Stomach (tissue), 8 donors: ENCODE measurements at regions not wholly inside any gene's neighbourhood (a gene's known extent, or its start where the extent isn't known, plus 50 kb on each side); places are given as distances from the start of the nearest gene placed in this dataset.

Source experiments
- DNase-seq, 2 donors: peaks; one replicate each; pipeline versions ENCODE4 v3.0.0 to v3.0.0-alpha.2; 2013 to 2019
- H3K27ac ChIP-seq, 5 donors: fragments of 200-600 bp in 4 of 5; sonication (generic) in 4 of 5; one replicate each; pipeline ENCODE4 v1.5.1; 2013 to 2019; ENCODE audit warnings: mild to moderate bottlenecking in 1 of 5, moderate library complexity in 1 of 5
- H3K27me3 ChIP-seq, 3 donors: fragments of 200-600 bp; sonication (generic); one replicate each; pipeline ENCODE4 v1.5.1; 2017 to 2019; ENCODE audit warnings: mixed run types in 1 of 3
- H3K36me3 ChIP-seq, 4 donors: fragments of 200-600 bp; sonication (generic); 1 replicate in 3 of 4; 2 replicates in 1 of 4; pipeline ENCODE4 v1.5.1; 2016 to 2019
- H3K4me1 ChIP-seq, 4 donors: fragments of 200-600 bp; sonication (generic); one replicate each; pipeline ENCODE4 v1.5.1; 2016 to 2019
- H3K4me3 ChIP-seq, 4 donors: fragments of 200-600 bp; sonication (generic) in 3 of 4; one replicate each; pipeline ENCODE4 v1.5.1; 2016 to 2019; ENCODE audit warnings: mild to moderate bottlenecking in 1 of 4
- H3K9me3 ChIP-seq, 4 donors: fragments of 200-600 bp; sonication (generic); one replicate each; pipeline ENCODE4 v1.5.1; 2016 to 2019
- EP300 ChIP-seq: sonication (generic); formaldehyde crosslinking; IDR thresholded peaks from one replicate; pipeline ENCODE4 v1.6.1; 2017; ENCODE audit warnings: antibody characterized with exemption
- POLR2A ChIP-seq, 4 donors: fragments of 450-650 bp; IDR thresholded peaks; one replicate each; pipeline ENCODE4 v1.6.1; 2016; ENCODE audit warnings: antibody characterized with exemption in 4 of 4, control low read depth in 2 of 4, mild to moderate bottlenecking in 1 of 4, moderate library complexity in 1 of 4
- POLR2AphosphoS5 ChIP-seq, 3 donors: sonication (generic); formaldehyde crosslinking; IDR thresholded peaks; one replicate each; pipeline ENCODE4 v1.6.1; 2016; ENCODE audit warnings: antibody characterized with exemption in 3 of 3
- WGBS, 5 donors: extraction: QIAGEN DNeasy Blood & Tissue Kit in 3 of 5; methylation state at CpG; one replicate each; pipeline versions ENCODE4 v1.1.5 to v1.1.7; 2013 to 2018; 5-methylcytosine and 5-hydroxymethylcytosine counted together
- intact Hi-C: fragments of 100-400 bp; cut with DNase I; formaldehyde crosslinking; loops from one replicate; pipeline ENCODE4 v1.15.1; 2023; ENCODE audit warnings: low total_unique reads
- TF ChIP-seq, protein P1 (sequence below), 7 experiments: fragments of 450-650 bp in 4 of 7; fragments of 200-600 bp in 3 of 7; sonication (generic) in 3 of 7; IDR thresholded peaks; one replicate each; pipeline ENCODE4 v1.5.1; 2016 to 2019; ENCODE audit warnings: antibody characterized with exemption in 7 of 7, control low read depth in 2 of 7, mild to moderate bottlenecking in 1 of 7
- donor health status: healthy with polysubstance abuse.
- donor health status: Bipolar disorder and iron deficiency.
- donor health status: healthy.

DNA sequence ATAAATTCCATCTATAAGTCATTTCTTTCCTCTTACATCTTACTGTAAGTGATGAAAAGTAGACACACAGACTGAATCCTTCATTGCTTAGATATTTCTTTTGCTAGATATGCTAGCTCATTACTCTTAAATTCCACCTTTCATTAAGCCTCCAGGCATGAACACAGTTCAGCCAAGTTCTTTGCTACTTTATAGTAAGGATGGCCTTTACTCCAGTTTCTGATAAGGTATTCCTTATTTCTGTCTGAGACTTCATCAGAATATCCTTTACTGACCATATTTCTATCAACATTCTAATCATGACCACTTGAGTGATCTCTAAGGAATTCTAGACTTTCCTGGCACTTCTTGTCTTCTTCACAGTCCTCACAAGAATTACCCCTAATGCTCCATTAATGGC, 191.7 kb upstream of the KCTD3 start:
- H3K9me3 ChIP-seq: no peaks in the 10 kb centered on the region
- no peaks in the 10 kb centered on the region for H3K4me1 ChIP-seq
- H3K4me3 ChIP-seq: no peak overlapping the region
- H3K27me3 ChIP-seq: no peaks in the 10 kb centered on the region
- no peaks in the 10 kb centered on the region for H3K36me3 ChIP-seq
- no peak for DNase-seq
- intact Hi-C loops: no loop called here
- TF ChIP-seq POLR2A (IDR thresholded peaks at IDR 0.05) (no peak), EP300 (no peak)
- H3K27ac ChIP-seq: no peak overlapping the region

DNA sequence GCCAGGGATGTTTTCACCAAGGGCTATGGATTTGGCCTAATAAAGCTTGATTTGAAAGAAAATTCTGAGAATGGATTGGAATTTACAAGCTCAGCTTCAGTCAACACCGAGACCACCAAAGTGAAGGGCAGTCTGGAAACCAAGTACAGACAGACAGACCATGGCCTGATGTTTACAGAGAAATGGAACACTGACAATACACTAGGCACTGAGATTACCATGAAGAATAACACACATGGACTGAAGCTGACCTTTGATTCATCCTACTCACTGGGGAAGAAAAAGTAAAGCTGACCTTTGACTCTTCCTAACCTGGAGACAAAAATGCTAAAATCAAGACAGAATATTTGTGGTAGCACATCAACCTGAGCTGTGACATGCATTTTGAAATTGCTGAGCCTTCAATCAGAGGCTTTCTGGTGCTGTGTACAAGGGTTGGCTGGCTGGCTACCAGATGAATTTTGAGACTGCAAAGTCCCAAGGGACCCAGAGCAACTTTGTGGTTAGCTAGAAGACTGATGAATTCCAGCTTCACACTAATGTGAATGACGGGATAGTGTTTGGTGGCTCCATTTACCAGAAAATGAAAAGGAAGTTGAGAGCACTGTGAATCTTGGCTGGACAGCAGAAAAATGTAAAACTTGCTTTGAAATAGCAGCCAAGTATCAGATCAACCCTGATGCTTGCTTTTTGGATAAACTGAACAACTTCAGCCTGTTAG, 190.4 kb upstream of the KCTD3 start:
- DNase-seq: peak in 1 of 2 donors; percentile 4
- Histone ChIP-seq H3K36me3 (no peaks in the 10 kb centered on the region), H3K4me1 (no peaks in the 10 kb centered on the region), H3K9me3 (no peaks in the 10 kb centered on the region), H3K27ac (no peak overlapping the region), H3K4me3 (no peak overlapping the region), H3K27me3 (no peaks in the 10 kb centered on the region)
- 65 to 75% (median 71%) methylated on average over 2 of the region's 2 CpGs for WGBS, 5 donors
- intact Hi-C loops: no loop called here
- TF ChIP-seq EP300 (no peak), POLR2A (IDR thresholded peaks at IDR 0.05) (no peak), POLR2AphosphoS5 (IDR thresholded peaks at IDR 0.05) (no peak)

DNA sequence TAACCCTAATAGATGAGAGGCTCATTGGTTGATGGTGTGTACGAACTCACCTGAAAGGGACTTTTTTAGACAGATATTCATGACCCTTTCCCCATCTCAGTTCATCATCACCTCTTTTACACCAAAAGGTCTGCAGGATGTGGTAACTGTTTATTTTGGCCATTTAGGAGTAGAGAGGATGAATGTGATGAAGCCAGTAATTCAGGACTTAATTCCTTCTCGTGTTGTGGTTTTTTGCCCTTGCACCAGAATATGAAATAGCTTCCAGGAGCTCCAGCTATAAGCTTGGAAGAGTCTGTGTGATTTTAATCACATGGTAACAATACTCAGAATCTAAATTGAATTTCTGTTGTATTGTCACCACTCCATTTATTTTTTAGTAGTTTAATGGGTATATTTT, 189.4 kb upstream of the KCTD3 start:
- WGBS, 5 donors: 61 to 81% (median 79%) methylated on average over 2 of the region's 2 CpGs
- no peak overlapping the region for H3K4me3 ChIP-seq
- H3K9me3 ChIP-seq: no peaks in the 10 kb centered on the region
- H3K4me1 ChIP-seq: no peaks in the 10 kb centered on the region
- intact Hi-C loops: no loop called here
- H3K27ac ChIP-seq: no peak overlapping the region
- H3K27me3 ChIP-seq: no peaks in the 10 kb centered on the region
- TF ChIP-seq, protein P1, sequence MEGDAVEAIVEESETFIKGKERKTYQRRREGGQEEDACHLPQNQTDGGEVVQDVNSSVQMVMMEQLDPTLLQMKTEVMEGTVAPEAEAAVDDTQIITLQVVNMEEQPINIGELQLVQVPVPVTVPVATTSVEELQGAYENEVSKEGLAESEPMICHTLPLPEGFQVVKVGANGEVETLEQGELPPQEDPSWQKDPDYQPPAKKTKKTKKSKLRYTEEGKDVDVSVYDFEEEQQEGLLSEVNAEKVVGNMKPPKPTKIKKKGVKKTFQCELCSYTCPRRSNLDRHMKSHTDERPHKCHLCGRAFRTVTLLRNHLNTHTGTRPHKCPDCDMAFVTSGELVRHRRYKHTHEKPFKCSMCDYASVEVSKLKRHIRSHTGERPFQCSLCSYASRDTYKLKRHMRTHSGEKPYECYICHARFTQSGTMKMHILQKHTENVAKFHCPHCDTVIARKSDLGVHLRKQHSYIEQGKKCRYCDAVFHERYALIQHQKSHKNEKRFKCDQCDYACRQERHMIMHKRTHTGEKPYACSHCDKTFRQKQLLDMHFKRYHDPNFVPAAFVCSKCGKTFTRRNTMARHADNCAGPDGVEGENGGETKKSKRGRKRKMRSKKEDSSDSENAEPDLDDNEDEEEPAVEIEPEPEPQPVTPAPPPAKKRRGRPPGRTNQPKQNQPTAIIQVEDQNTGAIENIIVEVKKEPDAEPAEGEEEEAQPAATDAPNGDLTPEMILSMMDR (IDR thresholded peaks at IDR 0.05): no peak
- TF ChIP-seq EP300 (no peak), POLR2A (IDR thresholded peaks at IDR 0.05) (no peak), POLR2AphosphoS5 (IDR thresholded peaks at IDR 0.05) (no peak)
- no peak for DNase-seq
- no peaks in the 10 kb centered on the region for H3K36me3 ChIP-seq

DNA sequence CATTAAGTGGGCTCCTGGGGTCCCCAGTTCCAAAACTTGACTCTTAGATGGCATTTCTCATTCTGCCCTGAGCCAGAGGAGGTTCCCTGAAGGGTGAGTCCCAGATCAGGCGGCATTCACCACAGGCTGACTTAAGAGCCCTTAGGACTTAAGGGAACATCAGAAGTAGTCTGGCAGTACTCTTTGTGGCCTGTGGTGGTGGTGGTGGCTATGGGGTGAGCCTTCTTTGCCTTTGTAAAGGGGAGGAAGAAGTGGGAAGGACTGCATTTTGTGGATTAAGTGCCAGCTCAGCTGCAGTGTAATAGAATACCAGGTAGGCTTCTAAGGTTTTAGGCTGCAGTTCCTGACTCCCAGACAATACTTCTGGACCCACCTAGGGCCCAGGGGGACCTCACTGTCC, 186.5 kb upstream of the KCTD3 start:
- DNase-seq: no peak
- Histone ChIP-seq H3K27ac (no peak overlapping the region), H3K4me3 (no peak overlapping the region), H3K9me3 (peaks cover 0 to 5% (median 2%) of the 10 kb centered on the region in 4 donors), H3K4me1 (no peaks in the 10 kb centered on the region), H3K36me3 (no peaks in the 10 kb centered on the region), H3K27me3 (no peaks in the 10 kb centered on the region)
- intact Hi-C loops: no loop called here
- TF ChIP-seq EP300 (no peak), POLR2AphosphoS5 (IDR thresholded peaks at IDR 0.05) (no peak), POLR2A (IDR thresholded peaks at IDR 0.05) (no peak)
- TF ChIP-seq, protein P1 (IDR thresholded peaks at IDR 0.05): no peak
- WGBS, 5 donors: 74 to 91% (median 79%) methylated on average over 1 of the region's 1 CpG; no CpG with 5 or more reads in 1 of the 5 donors

DNA sequence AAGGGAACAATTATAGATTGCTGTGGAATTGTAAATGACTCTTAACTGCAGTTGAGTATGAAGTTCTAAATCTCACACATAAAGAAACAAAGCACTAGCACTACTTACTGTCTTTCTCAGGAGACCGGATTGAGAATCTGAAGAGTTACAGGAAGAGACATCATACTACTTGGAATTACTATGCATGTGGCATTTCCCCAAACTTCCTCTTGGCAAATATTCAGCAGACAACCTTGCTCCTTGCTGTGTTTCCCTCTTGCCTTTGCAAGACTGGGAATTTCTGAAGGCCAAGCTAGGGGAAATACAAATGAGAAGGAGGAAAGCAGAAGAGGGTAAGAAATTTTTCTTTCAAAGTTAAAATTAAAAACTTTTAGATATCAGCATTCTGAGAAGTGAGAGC, 173.6 kb upstream of the KCTD3 start:
- Histone ChIP-seq H3K27ac (no peak overlapping the region), H3K9me3 (peaks cover 0 to 7% (median 3%) of the 10 kb centered on the region in 4 donors), H3K4me1 (no peaks in the 10 kb centered on the region), H3K4me3 (no peak overlapping the region), H3K27me3 (no peaks in the 10 kb centered on the region), H3K36me3 (no peaks in the 10 kb centered on the region)
- DNase-seq: peak in 1 of 2 donors; percentile 2
- intact Hi-C loops: no loop called here
- 79 to 95% (median 89%) methylated on average over 1 of the region's 1 CpG for WGBS, 5 donors
- no peak for TF ChIP-seq POLR2A (IDR thresholded peaks at IDR 0.05)
- no peak for TF ChIP-seq EP300
- TF ChIP-seq, protein P1 (IDR thresholded peaks at IDR 0.05): no peak
- no peak for TF ChIP-seq POLR2AphosphoS5 (IDR thresholded peaks at IDR 0.05)
